ENCODE measurements at regions not wholly inside any gene's neighbourhood (a gene's known extent, or its start where the extent isn't known, plus 50 kb on each side); places are given as distances from the start of the nearest gene placed in this dataset.

DNA sequence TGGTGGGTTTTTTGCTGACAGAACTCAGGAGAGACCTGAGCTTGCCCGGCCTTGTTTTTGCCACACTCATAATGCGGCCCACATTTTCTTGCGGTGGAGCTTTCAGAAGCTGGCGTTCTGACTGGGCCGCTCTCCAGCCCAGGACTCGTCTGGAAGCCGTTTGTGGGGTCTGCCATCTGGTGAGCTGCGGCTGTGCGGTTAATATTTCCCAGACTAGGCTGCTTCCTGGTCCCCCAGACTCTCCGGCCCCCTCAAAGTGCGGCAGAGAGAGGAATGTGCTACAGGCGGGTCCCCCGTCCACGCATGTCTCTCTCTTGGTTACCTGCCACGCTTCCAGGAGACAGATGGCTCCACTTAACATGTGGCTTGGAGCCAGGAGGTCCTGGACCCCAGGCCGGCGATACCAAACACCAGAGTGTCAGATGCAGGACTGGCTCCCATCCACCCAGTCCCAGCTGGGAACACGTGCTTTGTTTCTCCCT lies 128.9 kb upstream of the PMEPA1 start:
- FAIRE-seq: no peak

DNA sequence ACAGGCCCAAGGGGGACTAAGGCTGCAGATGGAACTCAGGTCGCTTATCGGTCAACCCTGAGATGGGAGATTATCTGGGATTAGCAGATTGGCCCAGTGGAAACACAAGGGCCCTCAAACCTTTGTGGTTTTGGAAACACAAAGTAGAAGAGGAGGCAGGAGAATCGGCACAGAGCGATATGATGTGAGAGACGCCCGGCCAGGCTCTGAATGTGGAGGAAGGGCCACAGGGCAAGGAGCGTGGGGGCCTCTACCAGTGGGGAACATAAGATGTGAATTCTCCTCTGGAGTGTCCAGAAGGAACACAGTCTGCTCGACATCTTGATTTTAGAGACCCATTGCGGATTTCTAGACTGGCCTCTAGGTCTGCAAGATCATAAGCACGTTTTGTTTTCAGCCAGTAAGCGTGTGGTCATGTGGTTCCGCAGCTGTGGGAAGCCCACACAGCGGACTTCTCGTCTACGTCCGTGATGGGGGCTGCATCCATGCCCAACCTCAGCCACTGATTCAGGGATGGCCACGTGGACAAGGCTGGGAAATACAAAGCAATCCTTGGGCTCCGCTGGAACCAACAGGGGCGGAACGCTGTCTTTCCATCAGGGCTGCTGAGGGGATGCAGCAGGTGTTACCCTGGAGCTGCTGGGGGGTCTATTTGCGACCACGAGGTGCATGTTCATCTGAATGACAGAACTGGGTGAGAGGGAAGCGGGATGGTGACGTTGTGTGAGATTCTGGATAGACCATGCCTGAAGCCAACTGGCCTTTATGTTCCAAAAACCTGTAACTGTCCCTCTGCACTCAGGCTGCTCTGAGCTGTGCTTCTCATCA lies 127.6 kb upstream of the PMEPA1 start:
- FAIRE-seq: no peak

- FAIRE-seq: no peak
Measured at GRCh38 chr20:57835588-57836455, 126.0 kb upstream of the PMEPA1 start.

DNA sequence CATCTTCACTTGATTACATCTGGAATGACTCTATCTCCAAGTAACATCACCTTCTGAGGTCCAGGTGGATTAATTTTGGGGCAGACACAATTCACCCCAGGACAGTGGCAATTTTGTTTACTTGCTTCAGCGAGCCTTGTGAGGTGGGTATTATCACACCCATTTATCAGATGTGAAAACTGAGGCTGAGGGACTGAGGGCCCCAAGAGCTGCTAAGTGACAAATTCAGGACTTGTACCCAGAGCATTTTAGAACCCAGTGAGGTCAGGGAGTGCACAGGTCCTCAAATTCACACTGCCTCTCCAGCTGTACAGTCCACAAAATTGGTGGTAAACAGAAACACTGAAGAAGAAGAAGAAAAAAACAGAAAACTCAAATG lies 125.2 kb upstream of the PMEPA1 start:
- FAIRE-seq: no peak

DNA sequence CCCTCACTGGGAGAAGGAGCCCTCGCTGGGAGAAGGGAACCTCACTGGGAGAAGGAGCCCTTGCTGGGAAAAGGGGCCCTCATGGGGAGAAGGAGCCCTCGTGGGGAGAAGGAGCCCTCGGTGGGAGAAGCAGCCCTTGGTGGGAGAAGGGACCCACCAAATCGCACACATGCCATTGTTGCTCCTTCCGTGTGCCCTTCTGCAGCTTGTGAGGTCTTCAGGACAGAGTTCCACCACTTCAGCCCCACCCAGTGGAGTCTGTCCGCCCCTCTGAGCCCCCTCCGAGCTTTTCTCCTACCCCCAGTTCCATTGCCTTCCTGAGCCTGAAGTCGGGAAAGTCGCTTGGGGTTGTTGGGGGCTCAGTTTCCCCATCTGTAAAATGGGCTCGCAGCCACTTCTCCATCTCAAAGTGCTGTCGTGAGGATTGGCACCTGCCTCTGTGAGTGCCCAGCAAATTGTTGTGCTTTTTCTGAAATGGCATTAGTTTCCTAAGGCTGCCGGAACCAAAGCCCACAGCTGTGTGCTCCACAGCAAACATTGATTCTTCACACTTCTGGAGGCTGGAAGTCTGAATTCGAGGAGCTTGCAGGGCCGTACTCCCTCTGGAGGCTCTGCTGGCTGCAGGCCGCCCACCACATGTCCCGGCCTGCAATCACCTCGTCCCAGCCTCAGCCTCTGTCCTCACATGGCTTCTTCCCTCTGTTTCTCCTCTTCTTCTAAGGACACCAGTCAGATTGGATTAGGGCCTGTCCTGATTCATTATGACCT lies 124.7 kb upstream of the PMEPA1 start:
- no peak for FAIRE-seq

- FAIRE-seq: no peak
Measured at GRCh38 chr20:57831993-57832585, 122.3 kb upstream of the PMEPA1 start.

- FAIRE-seq: no peak
Measured at GRCh38 chr20:57831326-57831992, 121.6 kb upstream of the PMEPA1 start.

- no peak for FAIRE-seq
Measured at GRCh38 chr20:57830515-57830895, 120.7 kb upstream of the PMEPA1 start.

- no peak for FAIRE-seq
Measured at GRCh38 chr20:57829805-57830514, 120.1 kb upstream of the PMEPA1 start.

DNA sequence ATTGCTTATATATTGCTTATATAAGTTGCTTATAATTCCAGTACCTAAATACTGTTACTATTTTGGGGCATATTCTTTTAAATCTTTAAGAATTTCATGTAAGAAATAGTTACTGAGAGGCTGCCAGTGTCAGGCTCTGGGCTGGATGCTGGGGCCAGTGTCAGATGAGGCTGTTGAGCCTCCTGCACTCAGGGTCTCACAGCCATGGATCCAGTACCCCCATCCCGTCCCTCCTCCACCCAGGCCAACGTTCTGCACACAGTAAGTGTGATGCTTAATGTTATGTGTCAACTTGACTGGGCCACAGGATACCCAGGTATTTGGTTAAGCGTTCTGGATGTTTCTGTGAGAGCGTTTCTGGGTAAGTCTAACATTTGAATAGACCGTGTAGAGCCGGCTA lies 119.5 kb upstream of the PMEPA1 start:
- no peak for FAIRE-seq

DNA sequence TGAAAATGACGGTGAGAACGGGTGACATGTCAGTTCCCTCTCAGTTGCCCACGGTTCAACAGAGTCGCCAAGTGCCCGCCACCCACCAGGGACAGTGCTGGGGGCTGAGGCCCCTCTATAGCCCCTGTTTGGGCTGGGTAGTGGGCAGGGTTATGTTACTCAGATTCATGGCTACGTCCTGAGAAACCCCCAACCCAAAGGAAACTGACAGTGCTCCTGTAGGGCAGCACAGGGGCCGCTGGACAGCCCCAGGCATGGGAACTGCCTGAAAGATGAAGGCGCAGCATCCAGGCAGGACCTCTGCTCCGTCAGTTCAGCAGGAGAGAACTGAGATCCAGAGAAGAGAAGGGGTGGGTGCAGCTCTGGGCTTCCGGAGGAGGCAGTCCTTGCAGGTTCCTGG lies 118.9 kb upstream of the PMEPA1 start:
- FAIRE-seq: no peak

DNA sequence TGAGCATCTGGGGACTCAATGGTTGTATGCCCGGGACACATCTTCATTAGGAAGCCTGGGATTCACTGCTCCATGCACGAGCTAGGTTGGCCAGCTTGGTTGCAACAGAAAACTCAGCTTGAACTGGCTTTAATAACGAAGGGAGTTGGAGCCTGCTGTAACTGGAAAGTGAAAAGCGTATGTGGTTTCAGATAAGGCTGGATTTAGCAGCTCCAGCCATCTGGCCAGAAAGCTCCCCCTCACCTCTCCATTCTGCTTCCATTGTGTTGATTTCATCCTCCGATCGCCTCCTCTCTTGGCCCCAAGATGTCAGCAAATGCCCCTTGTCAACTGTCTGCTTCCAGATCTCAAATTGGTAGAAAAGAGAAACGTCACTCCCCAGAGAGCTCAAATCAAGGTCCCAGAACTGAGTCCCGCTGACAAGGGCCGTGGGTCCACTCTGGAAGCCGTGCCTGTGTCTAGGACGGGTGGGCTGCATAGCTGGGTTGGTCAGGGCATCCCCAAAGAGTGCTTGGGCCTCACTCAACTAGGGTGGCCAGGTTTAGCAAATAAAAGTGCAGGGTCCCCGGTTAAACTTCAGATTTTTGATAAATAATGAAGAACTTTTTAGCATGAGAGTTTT lies 117.0 kb upstream of the PMEPA1 start:
- no peak for FAIRE-seq

- FAIRE-seq: no peak
Measured at GRCh38 chr20:57824909-57825308, 115.1 kb upstream of the PMEPA1 start.

- FAIRE-seq: no peak
Measured at GRCh38 chr20:57821935-57822334, 112.1 kb upstream of the PMEPA1 start.

DNA sequence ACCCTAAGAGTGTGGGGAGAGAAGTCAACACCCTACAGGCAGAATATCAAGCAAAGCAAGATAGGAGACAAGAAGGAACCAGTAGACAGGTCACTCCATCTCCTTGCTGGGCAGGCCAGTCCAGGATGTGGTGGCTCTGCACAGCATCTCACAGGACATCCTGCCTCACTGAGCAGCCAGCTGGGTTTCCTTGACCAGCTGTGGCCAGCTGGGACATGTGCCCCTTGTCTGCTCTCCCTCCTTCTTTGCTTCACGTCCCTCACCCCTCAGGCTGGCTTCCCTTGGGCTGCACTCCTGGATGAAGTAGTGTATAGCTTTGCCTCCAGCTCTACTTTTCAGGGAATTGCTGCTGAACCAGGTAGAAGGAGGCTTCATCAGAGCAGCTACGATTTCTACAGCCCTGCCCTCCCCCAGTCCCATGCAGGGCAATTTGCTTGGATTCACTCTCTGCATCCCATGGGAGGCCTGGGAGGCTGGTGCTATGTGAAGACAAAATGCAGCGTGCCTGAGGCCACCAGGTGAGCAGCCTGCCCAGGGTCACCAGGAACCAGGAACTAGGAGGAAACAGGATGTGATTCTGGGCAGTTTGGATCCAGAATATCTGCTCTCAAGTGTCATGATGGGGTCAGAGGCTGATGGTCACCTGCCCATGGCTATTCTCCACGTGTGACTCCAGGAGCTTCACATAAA lies 110.0 kb upstream of the PMEPA1 start:
- no peak for FAIRE-seq

- no peak for FAIRE-seq
Measured at GRCh38 chr20:57819291-57819690, 109.5 kb upstream of the PMEPA1 start.

DNA sequence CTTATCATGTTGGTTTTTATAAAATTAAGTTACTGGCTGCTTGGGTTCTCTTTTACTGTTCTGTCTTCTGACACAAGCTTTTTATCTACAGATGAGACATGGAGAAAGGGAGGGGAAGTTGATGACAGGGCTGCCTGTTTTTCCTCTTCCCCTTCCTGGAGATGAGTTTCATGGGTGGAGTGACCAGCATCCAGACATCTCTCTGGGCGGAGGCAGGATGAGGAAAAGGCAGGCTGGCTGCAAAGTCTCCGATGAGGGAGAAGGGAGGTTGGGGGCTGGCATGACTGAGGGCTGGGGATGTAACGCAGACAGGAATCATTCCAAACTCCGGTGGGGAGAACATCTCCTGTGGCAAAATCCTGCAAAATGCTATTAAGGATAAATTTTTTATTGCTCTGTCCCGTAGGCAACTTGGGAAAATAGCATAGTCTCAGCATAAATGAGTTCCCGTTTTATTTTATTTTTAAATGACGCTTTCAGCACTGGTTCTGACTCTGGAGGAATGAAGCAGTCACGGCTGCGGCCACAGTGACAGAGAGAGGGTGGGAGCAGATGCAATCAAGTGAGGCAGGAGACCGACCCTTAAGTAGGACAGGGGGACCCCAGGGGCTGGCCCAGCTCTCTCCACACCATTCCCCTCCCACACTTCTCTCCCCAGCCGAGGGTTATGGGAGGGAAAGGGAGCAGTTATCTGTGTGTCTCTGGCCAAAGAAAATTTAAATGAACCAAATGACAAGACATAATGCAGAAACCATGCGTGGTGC lies 108.8 kb upstream of the PMEPA1 start:
- FAIRE-seq: no peak

GRCh38 chr20:57815405-57815804 lies 105.6 kb upstream of the PMEPA1 start:
- FAIRE-seq: no peak

DNA sequence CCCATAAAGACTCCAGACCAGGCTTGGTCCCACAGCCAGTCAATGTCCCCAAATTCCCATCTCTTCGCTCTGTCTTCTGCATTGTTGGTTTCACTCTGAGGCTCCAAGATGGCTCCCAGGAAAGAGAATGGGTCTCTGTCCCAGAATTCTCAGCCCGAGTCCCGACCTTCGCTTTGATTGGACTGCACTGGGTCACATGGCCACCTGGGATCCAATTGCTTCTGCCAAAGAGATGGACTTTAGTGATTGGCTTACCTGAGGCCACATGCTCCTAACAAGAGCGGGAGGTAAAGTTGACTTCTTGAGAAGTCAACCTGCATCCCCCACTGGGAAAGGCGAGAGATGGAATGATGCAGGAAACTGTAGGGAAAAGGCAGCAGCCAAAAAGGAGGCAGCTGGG lies 104.7 kb upstream of the PMEPA1 start:
- no peak for FAIRE-seq

Data from A204.1 (cell line).